HG03060 (cell line): ENCODE measurements at regions not wholly inside any gene's neighbourhood (a gene's known extent, or its start where the extent isn't known, plus 50 kb on each side); places are given as distances from the start of the nearest gene placed in this dataset.

Experiments
- ATAC-seq: cut with Tn5 transposase; IDR thresholded peaks from one replicate; pipeline ENCODE4 v1.9.1; 2021; ENCODE audit warnings: low read depth, moderate number of reproducible peaks; ENCODE audit not compliant: unreplicated experiment

DNA sequence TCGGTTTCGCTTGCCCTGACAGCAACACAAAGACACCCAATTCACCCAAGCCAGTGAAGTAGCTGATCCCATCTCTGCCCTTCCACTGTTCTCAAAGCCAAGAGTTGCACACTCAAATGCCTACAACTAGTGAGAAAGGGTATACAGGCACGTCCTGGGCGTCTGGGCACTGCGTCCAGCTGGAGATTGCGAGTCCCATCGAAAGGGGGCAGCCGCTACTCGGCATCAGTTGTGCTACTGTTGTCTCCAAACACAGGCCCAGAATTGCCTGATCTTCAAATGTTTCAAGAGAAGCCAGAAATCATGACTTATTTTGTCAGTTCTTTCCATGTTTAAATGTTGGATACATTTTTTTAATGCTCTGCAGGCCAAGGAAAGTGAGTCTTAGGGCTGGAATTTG is 487.8 kb downstream of the BCOR start:
- ATAC-seq: no peak

DNA sequence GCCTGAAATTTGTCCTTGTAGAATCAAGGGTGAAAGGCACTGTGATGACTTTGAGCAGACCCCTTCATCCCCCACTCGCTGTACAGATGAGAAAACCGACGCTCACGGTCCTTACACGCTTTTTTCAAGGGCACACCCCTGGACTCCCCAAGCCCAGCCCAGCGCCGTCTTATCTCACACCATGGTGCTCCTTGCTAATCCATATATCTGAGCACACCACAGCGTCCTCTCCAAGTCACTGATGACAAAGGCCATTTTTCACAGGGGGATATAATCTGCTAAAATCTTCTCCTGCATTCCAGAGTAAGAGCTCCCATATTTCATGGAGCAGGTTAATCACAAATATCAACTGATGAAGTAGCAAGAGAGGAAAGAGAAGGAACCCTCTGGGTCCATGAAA is 486.3 kb downstream of the BCOR start:
- no peak for ATAC-seq

DNA sequence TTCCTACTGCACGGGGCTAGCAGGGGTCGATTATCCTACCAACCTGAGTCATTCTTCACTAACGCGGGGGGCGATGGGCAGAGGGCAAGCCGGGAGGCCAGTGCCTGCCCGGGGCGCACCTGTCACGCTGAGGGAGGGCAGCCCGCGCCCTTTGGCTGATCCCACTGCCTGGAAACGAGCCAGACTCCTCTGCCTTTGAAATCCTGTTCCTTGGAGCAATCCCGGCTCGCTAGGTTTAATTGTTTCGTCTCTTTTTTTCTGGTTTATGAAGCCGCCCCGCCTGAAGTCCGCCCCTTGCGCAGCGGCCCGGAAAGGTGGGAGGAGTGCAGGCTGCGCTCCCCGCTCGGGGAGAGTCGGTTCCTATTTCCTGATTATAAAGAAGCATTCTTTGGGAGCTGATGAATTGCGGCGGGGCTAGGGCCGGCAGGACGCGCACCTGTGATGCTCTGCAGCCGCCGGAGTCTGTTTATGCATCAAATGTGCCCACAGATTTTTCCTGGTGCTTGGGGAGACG is 484.2 kb downstream of the BCOR start:
- ATAC-seq: no peak

DNA sequence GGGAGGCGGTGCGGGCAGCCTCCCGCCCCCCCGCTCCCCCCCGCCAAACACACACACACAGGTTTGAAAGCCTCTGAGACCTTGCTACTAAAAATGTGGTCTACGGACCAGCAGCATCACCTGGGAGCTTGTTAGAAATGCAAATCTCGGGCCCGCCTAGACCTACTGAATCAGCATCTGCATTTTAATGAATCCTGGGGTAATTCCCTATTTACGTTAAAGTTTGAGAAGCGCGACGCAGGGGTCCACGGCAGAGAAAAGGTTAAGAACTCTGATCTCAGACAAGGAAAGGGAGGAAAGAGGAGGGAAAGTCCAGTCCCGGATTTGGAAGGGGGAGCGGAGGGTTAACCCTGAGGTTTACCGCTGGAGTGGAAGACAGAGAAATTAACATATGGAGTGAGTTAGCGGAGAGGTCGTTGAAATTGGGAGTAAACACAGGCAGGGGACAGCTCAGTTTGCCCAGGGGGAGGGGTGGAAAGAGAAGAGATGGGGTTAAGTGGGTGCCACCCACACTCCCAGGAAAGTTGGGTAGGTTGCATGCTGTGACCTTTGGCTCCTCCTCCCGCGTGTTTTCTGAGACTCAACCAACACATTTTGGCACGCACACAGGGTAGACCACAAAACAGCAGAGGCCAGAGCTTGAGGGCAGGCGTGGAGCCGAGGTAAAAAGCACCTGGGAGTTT is 483.6 kb downstream of the BCOR start:
- no peak for ATAC-seq

DNA sequence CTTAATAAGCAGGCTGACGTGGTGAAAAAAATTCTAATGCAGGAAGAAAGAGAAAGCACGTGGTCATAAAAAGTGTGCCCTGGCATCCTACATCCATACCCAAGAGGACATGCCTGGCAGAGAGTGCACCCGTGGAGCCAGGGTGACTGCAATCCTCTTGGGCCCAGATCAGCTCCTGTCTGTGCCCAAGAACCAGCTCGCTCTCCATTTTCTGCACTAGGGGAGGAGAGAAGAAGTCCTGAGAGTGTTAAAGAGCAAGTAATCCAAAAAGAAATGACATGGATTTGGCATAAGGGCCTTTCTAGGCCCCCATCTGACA is 483.1 kb downstream of the BCOR start:
- no peak for ATAC-seq

DNA sequence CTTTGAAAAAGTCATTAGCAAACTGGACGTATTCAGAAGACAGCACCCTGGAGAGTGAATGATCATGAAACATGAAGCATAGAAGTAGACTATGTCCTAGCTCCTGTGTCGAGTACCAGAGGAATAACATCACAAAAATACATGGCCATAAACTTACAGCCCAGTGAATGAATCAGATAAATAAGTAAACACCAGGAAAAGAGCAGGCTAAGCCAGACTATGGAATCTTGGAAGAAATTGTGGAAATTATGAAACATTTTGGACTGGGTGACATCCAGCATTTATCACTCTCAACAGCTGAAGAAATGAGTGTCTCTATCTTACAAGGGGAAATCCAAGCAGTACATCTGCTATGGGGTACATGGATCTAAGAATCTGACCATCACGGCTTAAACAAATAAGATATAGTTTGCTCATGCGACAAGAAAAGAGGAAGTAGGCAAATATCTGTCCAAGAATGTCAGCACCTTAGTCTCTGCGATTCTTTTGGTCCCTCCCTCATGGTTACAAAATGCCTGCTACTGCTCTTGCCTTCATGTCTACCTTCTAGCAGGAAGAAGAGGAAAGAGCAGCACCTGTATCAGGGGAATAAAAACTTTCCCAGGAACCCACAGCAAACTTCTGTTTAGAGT is 481.5 kb downstream of the BCOR start:
- ATAC-seq: no peak

DNA sequence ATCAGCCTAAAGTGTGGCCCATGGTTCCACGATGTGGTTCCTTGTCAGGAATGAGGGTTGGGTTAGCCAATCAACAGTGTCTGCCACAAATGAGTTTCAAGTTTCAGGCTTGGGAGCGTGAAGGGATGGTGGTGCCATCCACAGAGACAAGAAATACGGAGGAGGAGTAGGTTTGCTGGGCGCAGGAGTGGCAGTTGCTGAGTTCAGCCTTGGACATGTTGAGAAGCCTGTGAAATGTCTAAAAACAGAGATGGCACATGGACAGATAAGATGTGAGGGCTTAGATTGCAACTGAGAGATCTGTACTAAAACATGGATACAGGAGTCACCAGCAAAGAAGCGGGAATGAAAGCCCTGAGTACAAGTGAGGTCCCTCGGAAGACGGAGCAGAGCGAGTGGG is 481.0 kb downstream of the BCOR start:
- ATAC-seq: no peak

DNA sequence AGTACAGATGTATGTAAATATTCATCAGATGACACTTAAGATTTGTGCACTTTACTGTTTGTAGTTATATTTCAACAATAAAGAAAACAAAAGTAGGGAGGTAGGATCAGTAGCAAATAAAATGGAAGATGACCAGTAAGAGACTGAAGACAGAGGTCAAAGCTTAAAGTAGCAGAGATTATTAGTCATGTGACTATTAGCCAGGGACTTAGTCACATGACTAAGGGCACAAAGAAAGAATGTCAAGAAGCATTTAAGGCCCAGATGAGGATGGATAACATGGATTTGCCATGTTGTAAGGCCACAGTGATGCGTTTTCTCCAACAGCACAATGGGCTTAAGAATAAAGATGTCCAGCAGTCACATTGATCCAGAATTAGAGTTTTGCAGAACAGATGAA is 479.6 kb downstream of the BCOR start:
- no peak for ATAC-seq

DNA sequence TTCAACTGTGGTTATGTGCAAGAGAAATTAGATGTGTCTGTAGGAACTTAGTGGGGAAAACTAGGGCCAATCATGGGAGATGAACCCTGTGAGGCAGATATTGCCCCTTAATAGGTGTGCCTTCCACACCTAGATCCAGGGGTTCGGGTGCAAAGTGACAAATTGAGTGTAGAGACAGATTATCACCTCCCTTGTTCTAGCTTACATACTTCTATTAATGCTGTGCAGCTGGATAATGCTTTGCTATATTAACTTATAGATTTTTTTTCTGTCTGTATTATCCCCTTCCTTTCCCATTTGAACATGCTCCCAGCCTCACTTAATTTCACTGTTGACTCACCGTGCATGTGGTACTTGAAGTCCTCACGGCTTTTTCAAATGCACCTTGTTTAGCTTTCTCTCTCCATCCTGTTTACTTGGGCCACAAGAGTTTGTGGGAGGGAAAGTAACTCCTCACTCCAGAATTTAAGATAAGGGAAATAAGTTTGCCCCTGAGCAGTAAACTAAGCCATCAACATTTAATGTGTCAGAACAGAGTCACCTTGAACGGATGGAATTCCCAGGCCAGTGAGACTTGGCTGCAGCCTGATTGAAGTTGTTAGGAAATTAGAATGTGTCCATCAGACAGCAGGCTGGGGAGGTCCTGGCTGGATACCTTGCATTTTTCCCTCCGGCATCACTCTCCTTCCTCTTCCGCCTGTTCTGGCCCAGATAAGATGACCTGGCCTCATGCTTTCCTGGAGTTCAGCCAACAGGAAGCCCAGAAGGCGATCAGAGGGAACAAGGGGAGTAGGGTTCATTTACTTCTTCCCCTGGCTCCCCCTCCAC is 478.4 kb downstream of the BCOR start:
- ATAC-seq: no peak

DNA sequence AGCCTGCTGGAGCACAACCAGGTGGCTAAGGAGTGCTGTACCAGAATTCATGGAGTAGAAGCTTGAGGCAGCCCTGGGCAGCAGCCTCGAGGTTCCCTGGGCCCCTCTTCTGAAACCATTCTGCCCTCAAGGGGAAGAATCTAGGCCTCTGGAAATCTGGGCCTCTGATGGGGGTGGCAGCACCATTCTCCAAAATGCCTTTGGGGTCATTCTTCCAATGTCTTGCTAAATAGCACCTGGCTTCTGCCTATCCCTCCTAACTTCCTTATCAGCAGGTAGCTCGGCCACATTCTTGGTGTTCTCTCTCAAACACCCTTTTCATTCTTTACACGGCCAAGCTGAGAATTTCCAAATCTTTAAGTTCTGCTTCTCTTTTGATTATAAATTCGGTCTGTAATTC is 473.6 kb downstream of the BCOR start:
- no peak for ATAC-seq

DNA sequence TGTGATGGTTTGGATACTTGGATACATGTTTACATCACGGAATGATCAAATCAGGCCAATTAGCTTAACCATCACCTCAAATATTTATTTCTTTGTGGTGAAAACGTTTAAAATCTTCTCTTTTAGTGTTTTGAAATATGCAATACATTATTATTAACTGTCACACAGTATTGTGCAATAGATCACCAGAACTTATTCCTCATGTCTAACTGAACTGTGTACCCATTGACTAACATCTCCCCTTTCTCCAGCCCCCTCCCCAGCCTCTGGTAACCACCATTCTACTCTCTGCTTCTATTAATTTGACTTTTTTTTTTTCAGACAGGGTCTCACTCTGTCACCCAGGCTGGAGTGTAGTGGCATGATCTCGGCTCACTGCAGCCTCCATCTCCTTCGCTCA is 471.9 kb downstream of the BCOR start:
- no peak for ATAC-seq

DNA sequence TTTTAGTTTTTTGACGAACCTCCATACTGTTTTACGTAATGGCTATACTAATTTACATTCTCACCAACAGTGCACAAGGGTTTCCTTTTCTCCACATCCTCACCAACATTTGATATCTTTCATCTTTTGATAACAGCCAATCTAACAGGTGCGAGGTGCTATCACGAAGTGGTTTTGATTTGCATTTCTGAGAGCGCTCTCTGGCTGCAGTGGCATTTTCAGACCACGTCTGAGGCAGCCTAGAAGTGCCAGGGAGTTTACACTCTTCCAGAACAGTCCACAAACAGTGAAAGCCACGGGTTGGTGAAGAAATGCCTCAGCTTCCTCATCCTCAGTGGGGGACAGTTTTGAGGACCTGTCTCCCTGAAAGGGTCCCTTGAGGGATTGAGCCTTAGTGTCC is 471.0 kb downstream of the BCOR start:
- no peak for ATAC-seq

DNA sequence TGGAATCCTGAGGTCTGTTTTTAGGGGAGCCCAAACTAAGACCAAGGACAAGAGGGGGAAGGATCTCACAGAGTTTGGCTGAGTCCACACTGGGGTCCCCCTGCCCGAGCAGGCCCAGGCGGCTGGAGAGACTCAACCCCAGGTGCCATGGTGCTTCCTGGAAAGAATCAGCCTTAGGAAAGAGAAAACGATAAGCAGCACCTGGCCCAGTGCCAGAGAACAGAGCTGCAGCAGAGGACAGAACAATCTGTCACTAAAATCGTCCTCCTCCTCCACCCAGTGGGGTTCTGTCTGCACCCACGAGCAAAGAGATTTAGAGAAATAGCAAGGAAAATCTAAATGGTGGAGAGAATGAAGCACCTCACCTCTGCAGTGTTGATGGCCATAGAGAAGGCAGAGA is 470.5 kb downstream of the BCOR start:
- ATAC-seq: no peak

DNA sequence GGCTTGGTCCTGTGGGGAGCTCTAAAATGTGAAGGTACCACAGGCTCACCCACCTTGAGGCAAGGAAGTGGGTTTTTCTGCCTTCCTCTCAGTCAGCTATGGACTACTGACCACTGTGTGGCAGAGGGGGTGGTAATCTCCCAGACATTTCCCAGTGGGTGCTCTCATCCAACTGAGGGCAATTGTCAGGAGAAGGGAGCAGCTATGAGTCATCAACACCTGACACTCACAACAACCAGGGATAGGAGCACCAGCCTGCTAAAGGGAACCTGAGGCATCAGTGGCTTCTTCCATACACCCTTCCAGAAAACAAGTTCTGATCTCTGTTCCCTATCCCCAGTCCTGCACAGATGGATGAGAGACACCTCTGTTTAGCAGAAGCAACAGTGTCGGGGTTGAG is 468.8 kb downstream of the BCOR start:
- no peak for ATAC-seq

DNA sequence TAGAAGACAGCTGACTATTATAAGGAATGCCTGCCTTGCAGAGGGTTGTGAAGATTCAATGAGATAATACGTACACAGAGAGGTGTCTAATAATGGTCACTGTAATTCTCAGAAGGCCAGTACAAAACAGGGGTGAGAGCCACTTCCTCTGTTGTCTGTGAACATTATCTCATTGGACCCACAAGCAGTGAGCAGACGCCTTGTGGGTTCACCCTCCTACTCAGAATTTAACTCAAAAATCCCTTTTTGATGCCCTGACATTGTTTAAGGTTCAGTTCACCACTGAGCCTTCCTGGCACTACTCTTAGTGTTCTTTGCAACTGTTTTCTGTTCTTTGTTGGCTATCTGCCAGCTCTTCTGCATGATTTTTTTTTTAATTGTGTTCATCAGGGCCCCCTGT is 467.4 kb downstream of the BCOR start:
- ATAC-seq: no peak

DNA sequence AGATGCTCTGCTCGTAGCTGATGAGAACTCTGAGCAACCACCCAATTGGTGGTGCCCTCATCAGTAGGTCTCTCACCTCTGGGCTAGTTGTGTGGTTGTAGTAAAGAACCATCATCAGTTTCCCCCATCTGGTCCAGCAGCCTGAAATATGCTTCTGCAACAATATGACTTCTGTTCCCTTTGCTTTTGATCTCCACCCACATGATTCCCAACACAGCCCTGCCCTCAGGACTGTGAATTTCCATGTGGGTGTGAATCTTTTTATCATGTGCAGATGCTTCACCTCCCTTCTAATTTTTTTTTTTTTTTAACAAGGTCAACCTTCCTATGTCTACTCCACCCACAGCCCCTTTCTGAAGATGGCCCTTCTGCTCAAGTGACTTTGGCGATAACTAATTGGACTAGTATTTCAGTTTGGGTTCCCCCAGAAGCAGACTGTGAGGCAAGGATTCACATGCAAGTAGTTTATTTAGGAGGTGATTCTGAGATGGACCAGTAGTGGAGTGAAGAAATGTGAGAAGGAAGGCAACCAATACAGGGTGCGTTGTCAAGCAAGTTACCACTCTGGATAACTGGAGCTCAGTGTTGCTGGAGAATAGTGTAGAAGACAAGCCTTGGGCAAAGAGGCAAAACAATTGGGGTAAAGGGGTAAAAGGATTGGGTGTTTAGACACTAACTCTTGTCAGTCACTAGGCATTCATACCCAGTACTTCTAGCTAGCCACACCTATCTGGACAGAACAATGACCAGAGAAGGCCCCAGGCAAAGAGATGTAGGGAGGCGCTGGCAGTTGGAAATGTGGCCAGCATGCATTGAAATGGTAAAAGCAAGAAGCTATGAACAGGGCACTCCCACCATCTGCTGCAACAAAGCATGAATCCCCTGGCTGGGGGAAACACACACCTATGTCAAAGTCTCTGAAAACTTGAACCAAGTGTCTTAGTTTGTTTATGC is 466.2 kb downstream of the BCOR start:
- ATAC-seq: no peak

DNA sequence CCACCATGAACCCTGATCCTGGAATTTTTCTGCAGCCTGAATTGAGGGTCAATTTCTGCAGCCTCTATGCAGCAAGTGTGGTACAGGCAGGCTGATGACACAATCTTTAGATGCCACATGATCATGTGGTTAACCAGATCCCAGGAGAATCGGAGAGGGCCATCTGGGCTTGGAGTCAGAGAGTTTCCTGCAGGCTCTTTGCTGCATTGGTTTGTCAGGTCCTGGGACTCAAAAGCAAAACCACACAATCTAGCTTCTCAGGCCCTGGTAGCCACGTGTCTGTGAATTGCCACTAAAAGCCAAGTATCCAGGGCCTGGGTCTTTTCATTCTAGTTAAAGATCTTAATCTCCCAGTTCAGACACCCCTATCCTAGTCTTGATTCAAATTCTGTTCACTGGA is 464.5 kb downstream of the BCOR start:
- ATAC-seq: no peak

DNA sequence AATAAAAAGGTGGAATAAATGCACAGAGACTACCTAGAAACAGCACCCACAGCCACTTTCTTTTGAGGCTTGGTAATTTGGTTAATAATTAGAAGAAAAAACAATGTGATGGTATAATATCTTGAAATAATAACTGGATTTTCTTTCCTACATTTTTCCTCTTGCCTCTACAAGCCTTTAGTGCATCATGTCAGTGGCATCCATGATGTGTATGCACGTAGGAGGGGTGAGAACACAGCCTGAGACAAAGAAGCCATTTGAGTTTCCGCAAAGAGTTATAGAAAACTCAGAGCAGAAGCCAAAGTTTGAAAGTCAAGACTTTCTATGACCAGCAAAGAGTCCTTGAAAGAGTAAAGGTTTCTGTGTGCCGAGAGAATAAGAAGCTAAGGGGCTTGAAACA is 461.3 kb downstream of the BCOR start:
- no peak for ATAC-seq

DNA sequence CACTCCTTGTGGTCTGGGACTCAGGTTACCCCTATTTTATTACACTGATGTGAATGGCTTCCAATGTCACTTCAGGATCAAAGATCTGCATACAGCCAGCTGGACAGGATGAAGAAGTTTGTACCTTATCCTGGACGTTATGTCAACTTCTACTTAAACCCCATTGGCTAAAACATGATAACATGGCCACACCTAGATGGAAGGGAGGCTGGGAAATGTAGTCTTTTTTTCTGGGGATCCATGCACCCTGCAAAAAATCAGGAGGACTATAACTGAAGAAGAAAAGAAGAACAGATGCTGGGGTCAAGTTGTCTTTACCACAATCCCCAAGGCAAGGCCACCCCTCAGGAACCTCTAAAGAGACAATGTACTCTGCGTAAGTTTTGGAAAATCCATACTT is 459.2 kb downstream of the BCOR start:
- ATAC-seq: no peak

DNA sequence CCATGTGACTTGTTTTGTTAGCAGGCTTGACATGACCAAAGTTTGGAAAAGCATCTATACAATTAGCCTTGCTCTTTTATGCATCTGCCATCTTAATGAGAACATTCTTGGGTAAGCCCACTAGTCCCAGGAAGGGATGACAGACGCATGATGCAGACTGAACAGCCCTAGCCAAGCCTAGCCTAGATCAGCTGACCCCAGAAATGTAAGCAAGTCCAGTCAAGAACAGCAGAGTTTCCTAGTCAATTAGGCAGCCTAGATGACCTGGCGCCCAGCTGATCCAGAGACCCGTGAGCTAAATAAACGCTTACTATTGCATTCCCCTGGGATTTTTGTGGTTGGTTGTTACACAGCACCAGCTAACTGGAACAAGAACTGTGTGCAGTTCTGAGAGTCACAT is 457.9 kb downstream of the BCOR start:
- no peak for ATAC-seq

DNA sequence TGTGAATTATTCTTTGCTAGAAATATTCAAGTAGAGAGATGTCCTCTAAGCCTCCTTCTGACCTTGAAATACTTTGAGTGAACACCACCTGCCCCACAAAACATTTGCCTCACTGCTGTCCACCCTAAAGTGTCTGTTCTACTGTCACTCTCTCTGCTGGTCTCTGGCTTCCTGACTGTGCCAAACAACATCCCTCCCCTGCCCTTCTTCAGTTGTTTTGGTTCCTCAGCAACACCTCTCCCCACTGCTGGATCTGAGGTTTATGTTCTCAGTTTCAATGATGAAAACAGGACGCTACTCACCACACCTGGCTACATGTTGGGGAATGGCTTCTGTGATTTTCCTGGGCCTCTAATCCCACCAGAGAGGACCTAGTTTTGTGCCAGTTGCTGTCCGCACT is 456.9 kb downstream of the BCOR start:
- no peak for ATAC-seq
